ENCODE measurements at regions not wholly inside any gene's neighbourhood (a gene's known extent, or its start where the extent isn't known, plus 50 kb on each side); places are given as distances from the start of the nearest gene placed in this dataset. TPM values are rescaled to one million over a fixed set of nuclear protein-coding genes. Genes with fewer than 3 reads are reported as not detected.

DNA sequence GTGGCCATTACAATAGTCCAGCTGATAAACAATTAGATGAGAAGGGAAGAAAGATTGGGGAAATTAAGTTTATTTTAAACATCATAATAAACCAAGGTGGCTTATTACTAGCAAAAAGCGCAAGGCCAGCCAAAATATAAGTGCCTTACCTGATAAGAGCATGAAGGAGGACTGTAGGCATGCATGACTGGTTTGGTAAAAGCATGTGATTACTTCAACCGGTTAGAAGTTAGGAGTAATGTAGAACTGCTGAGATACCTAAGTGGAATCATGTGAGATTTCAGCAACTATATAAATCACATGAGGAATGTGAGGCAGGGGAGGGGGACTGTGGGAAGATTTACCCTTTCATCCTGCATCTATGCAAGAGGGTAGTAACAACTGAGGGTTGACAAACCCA, 59.7 kb upstream of the CCDC196 start:
- DNase-seq = no peak
- no peak for TF ChIP-seq POLR2A (IDR thresholded peaks at IDR 0.05)
- TF ChIP-seq CTCF (IDR thresholded peaks at IDR 0.05) = no peak
- H3K4me3 ChIP-seq = no peak overlapping the region
- no peaks in the 10 kb centered on the region for H3K4me1 ChIP-seq
- no peaks in the 10 kb centered on the region for H3K9me3 ChIP-seq
- H3K27ac ChIP-seq = no peak overlapping the region
- intact Hi-C loops (cut with DNase I; ENCODE audit: low total_unique reads) = no loop called here
- no peaks in the 10 kb centered on the region for H3K36me3 ChIP-seq
- no peaks in the 10 kb centered on the region for H3K27me3 ChIP-seq

DNA sequence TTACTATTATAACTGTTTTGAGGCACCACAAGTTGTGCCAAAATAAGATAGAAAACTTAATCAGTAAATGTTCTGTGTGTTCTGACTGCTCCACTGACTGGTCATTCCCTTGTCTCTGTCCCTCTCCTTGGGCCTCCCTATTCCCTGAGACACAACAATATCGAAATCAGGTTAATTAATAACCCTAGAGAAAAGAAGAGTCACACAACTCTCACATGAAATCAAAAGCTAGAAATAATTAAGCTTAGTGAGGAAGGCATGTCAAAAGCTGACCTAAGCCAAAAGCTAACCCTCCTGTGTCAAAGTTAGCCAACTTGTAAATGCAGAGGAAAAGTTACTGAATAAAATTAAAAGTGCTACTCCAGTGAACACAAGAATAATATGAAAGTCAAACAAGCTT, 53.8 kb upstream of the CCDC196 start:
- Histone ChIP-seq H3K36me3 (peaks cover 0 to 2% of the 10 kb centered on the region in 2 donors), H3K4me3 (no peak overlapping the region), H3K9me3 (no peaks in the 10 kb centered on the region), H3K27ac (no peak overlapping the region), H3K27me3 (no peaks in the 10 kb centered on the region), H3K4me1 (no peaks in the 10 kb centered on the region)
- no peak for TF ChIP-seq POLR2A (IDR thresholded peaks at IDR 0.05)
- no peak for TF ChIP-seq CTCF (IDR thresholded peaks at IDR 0.05)
- DNase-seq = no peak
- intact Hi-C loops (cut with DNase I; ENCODE audit: low total_unique reads) = no loop called here

GRCh38 chr14:66434464-66434863, 51.7 kb upstream of the CCDC196 start:
- TF ChIP-seq CTCF (IDR thresholded peaks at IDR 0.05) (no peak), POLR2A (IDR thresholded peaks at IDR 0.05) (no peak)
- H3K27ac ChIP-seq = no peak overlapping the region
- no peak for DNase-seq
- H3K4me1 ChIP-seq = no peaks in the 10 kb centered on the region
- peaks cover 0 to 2% of the 10 kb centered on the region in 2 donors for H3K36me3 ChIP-seq
- H3K4me3 ChIP-seq = no peak overlapping the region
- H3K9me3 ChIP-seq = no peaks in the 10 kb centered on the region
- intact Hi-C loops (cut with DNase I; ENCODE audit: low total_unique reads) = no loop called here
- H3K27me3 ChIP-seq = no peaks in the 10 kb centered on the region

DNA sequence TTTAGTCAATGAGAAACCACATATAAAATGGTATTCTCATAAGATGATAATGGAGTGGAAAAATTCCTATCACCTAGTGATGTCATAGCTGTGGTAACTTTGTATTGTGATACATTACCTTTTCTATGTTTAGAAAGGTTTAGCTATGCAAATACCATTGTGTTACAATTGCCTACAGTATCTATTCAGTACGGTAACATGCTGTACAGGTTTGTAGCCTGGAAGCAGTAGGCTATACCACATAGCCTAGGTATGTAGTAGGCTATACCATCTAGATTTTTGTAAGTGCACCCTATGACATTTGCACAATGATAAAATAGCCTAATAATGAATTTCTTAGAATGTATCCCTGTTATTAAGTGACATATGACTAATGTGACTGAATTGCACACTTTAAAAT, 50.5 kb upstream of the CCDC196 start:
- intact Hi-C loops (cut with DNase I; ENCODE audit: low total_unique reads) = no loop called here
- no peaks in the 10 kb centered on the region for H3K4me1 ChIP-seq
- TF ChIP-seq CTCF (IDR thresholded peaks at IDR 0.05) = no peak
- TF ChIP-seq POLR2A (IDR thresholded peaks at IDR 0.05) = no peak

More for the DNA sequence above, 50.5 kb upstream of the CCDC196 start:
- H3K27me3 ChIP-seq = no peaks in the 10 kb centered on the region
- no peak for DNase-seq
- H3K9me3 ChIP-seq = no peaks in the 10 kb centered on the region
- no peak overlapping the region for H3K27ac ChIP-seq
- no peak overlapping the region for H3K4me3 ChIP-seq
- H3K36me3 ChIP-seq = peaks cover 0 to 2% of the 10 kb centered on the region in 2 donors

Small RNAs in the stretch of these regions (small RNA-seq; reads per million reads assigned to genes)
- gene RF00019 = not detected

Measured in uterus (tissue), 3 donors.